Mucosa of rectum (tissue), 2 donors: ENCODE measurements at regions not wholly inside any gene's neighbourhood (a gene's known extent, or its start where the extent isn't known, plus 50 kb on each side); places are given as distances from the start of the nearest gene placed in this dataset.

Source experiments
- H3K27ac ChIP-seq, 2 donors: one replicate each; pipeline ENCODE4 v1.7.0; 2013; ENCODE audit warnings: inconsistent platforms in 2 of 2, low read depth in 2 of 2, low read length in 2 of 2
- H3K27me3 ChIP-seq, 2 donors: one replicate each; pipeline ENCODE4 v1.7.0; 2013; ENCODE audit warnings: low read length in 2 of 2; ENCODE audit not compliant: control insufficient read depth in 2 of 2, insufficient read depth in 2 of 2
- H3K36me3 ChIP-seq, 2 donors: one replicate each; pipeline ENCODE4 v1.7.0; 2013; ENCODE audit warnings: low read length in 2 of 2; ENCODE audit not compliant: control insufficient read depth in 2 of 2, insufficient read depth in 2 of 2
- H3K4me1 ChIP-seq, 2 donors: one replicate each; pipeline ENCODE4 v1.7.0; 2013; ENCODE audit warnings: low read length in 2 of 2, mild to moderate bottlenecking in 1 of 2; ENCODE audit not compliant: control insufficient read depth in 2 of 2, insufficient read depth in 2 of 2
- H3K4me3 ChIP-seq, 2 donors: one replicate each; pipeline ENCODE4 v1.7.0; 2013; ENCODE audit warnings: low read length in 2 of 2
- H3K9ac ChIP-seq, 2 donors: one replicate each; pipeline ENCODE4 v1.7.0; 2013; ENCODE audit warnings: low read length in 2 of 2, low read depth in 1 of 2, mild to moderate bottlenecking in 1 of 2
- H3K9me3 ChIP-seq, 2 donors: one replicate each; pipeline ENCODE4 v1.7.0; 2013; ENCODE audit warnings: low read length in 2 of 2; ENCODE audit not compliant: control insufficient read depth in 2 of 2
- donor health status: healthy.
- donor health status: Normal muscosa, but diverticular disease.

- Histone ChIP-seq H3K27ac (no peak overlapping the region), H3K36me3 (no peaks in the 10 kb centered on the region)
Measured at GRCh38 chr18:34562252-34562870, 147.7 kb upstream of the DTNA start.

DNA sequence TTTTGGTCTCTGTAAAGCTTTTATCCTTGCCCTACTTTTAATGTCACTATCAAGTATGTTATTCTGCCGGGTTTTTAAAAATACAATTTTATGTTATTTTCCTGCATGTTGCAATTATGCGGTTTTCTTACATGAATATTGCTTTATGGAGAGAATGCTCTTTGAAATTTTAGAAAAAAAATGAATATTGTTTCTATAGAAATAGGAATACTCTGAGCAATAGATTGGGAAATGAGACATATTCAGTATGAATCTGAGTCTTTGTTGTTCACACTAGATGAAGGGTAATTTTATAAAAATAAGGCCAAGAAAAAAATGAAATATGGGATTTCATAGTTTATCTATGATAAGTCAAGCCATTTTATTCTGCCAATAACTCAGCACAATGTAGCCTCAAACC is 142.2 kb upstream of the DTNA start:
- Histone ChIP-seq H3K9me3 (no peaks in the 10 kb centered on the region), H3K4me3 (no peak overlapping the region), H3K27ac (no peak overlapping the region), H3K9ac (no peak overlapping the region), H3K4me1 (no peaks in the 10 kb centered on the region), H3K36me3 (no peaks in the 10 kb centered on the region), H3K27me3 (no peaks in the 10 kb centered on the region)

More at GRCh38 chr18:34562252-34562870, 147.7 kb upstream of the DTNA start:
- Histone ChIP-seq H3K4me1 (no peaks in the 10 kb centered on the region), H3K27me3 (no peaks in the 10 kb centered on the region), H3K4me3 (no peak overlapping the region), H3K9me3 (no peaks in the 10 kb centered on the region), H3K9ac (no peak overlapping the region)

DNA sequence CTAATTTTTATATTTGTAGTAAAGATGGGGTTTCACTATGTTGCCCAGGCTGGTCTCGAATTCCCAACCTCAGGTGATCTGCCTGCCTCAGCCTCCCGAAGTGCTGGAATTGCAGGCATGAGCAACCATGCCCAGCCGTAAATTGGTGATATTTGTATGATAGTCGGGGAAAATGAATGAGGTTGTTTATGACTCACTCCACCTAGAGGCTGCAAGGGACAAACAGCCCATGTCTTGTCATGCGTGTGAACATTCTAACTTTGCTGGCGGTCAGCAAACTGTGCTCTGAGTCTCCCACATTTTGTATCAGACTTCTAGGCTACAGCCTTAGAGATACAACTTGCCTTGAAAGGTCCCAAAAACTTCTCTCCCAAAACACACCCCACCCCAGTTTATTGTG is 133.5 kb upstream of the DTNA start:
- H3K9ac ChIP-seq: no peak overlapping the region
- H3K27ac ChIP-seq: no peak overlapping the region
- H3K36me3 ChIP-seq: no peaks in the 10 kb centered on the region

DNA sequence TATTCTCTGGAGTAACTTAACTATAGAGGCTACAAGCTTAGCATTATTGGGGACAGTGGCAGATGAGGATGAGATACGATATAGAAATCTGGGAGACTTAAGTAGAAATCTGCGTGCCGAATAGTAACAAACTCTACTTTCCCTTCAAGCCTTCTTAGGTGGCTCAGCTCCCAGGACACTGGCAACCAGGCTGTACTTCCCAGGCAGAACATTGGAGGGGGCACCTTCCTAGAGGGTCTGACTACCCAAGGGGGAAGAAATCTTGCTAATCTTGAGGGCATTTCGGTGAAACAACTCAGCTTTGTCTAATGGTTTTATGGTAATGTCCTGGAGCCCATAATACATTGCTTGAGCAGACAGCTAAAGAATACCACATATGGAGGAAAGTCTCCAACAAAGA is 126.2 kb upstream of the DTNA start:
- Histone ChIP-seq H3K4me1 (no peaks in the 10 kb centered on the region), H3K36me3 (no peaks in the 10 kb centered on the region), H3K4me3 (no peak overlapping the region), H3K27ac (no peak overlapping the region), H3K9ac (no peak overlapping the region), H3K27me3 (no peaks in the 10 kb centered on the region), H3K9me3 (no peaks in the 10 kb centered on the region)

More for the DNA sequence above, 133.5 kb upstream of the DTNA start:
- Histone ChIP-seq H3K4me3 (no peak overlapping the region), H3K27me3 (no peaks in the 10 kb centered on the region), H3K9me3 (no peaks in the 10 kb centered on the region), H3K4me1 (no peaks in the 10 kb centered on the region)

DNA sequence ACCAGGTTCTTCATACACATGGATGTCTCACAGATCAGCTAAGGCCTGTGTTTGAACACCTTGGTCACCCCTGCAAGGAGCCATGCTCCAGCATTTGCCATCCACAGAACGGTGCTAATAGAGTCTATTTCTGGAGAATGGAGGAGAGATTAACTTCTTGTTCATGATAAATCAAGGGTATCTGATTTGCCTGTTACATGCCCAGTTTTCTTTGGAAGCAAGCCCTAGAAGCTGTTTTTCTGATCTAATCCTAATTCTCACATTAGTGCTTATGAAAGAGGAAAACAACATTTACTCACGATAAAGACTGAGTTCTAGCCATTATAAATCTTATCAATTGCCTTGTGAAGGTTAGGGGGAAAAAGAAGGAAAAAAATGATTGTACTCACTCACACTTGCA is 119.6 kb upstream of the DTNA start:
- no peak overlapping the region for H3K4me3 ChIP-seq
- no peaks in the 10 kb centered on the region for H3K27me3 ChIP-seq
- H3K9me3 ChIP-seq: no peaks in the 10 kb centered on the region
- no peak overlapping the region for H3K27ac ChIP-seq
- H3K36me3 ChIP-seq: no peaks in the 10 kb centered on the region
- no peak overlapping the region for H3K9ac ChIP-seq
- H3K4me1 ChIP-seq: no peaks in the 10 kb centered on the region

- no peak overlapping the region for H3K4me3 ChIP-seq
- no peak overlapping the region for H3K9ac ChIP-seq
- no peaks in the 10 kb centered on the region for H3K27me3 ChIP-seq
- no peaks in the 10 kb centered on the region for H3K36me3 ChIP-seq
- no peaks in the 10 kb centered on the region for H3K9me3 ChIP-seq
- no peak overlapping the region for H3K27ac ChIP-seq
- H3K4me1 ChIP-seq: no peaks in the 10 kb centered on the region
Measured at GRCh38 chr18:34591920-34592444, 118.1 kb upstream of the DTNA start.

DNA sequence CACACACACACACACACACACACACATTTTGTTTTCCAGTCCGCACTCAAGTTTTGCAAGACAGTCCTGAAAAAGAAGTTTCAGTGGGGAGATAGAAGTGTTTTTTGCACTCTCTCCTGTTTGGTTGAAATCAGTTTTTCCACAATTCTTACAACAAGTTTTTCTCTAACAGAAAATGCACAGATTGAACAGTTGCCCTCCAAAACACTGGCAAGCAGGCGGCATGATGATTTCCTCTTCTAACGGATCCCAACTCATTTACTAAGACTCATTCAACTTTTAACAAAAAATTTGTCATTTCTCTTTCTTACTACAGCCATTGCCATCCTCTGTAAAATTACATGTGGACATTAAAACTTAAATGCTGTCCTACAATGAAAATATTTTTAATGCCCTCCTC is 117.6 kb upstream of the DTNA start:
- Histone ChIP-seq H3K9me3 (no peaks in the 10 kb centered on the region), H3K27ac (no peak overlapping the region), H3K27me3 (no peaks in the 10 kb centered on the region), H3K4me1 (no peaks in the 10 kb centered on the region), H3K36me3 (no peaks in the 10 kb centered on the region), H3K4me3 (no peak overlapping the region), H3K9ac (no peak overlapping the region)

GRCh38 chr18:34592961-34593382 is 117.1 kb upstream of the DTNA start:
- H3K36me3 ChIP-seq: no peaks in the 10 kb centered on the region
- no peaks in the 10 kb centered on the region for H3K4me1 ChIP-seq
- H3K9ac ChIP-seq: no peak overlapping the region
- no peaks in the 10 kb centered on the region for H3K9me3 ChIP-seq
- H3K27ac ChIP-seq: no peak overlapping the region
- H3K4me3 ChIP-seq: peak overlapping the region in 1 of 2 donors; percentile 45
- H3K27me3 ChIP-seq: no peaks in the 10 kb centered on the region

DNA sequence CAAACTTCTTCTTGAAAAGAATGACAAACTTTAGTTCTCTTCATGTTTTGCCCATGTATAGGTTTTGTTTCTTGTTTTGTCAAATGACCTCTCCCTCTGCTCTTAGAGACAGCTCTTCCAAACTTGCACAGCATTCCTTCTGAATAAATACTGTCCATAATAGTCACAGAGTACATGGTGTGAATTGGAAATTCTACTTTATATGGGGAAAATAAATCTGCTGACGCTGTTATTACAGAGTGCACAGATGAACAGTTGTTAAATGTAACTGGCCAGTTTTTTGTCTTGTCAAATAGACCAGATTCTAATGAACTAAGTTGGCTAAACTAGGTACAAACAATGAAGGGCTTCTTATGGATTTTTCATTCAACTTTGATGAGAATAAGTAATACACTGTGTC is 115.8 kb upstream of the DTNA start:
- H3K9me3 ChIP-seq: no peaks in the 10 kb centered on the region
- H3K36me3 ChIP-seq: no peaks in the 10 kb centered on the region
- no peak overlapping the region for H3K9ac ChIP-seq
- H3K4me1 ChIP-seq: no peaks in the 10 kb centered on the region
- no peaks in the 10 kb centered on the region for H3K27me3 ChIP-seq
- peak overlapping the region; percentile 28 to 50 for H3K27ac ChIP-seq
- peak overlapping the region in 1 of 2 donors; percentile 45 for H3K4me3 ChIP-seq

DNA sequence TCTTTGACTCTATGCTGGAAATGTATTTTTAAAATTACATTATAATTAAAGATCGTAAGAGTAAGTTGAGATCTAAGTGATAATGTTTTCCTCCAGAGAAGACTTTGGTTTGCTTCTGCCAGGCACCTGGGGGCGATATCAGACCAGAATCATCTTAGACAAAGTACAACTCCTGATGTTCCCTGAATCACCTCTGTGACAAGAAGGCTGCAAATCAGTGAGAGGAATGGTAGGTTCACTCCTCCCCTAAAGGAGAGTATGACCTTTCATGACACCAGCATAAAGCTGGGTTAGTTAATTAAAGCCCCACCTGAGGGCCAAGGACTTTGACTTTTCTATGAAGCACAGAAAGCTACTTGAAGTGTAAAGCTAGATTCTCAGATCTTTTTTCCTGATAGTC is 114.4 kb upstream of the DTNA start:
- no peak overlapping the region for H3K4me3 ChIP-seq
- H3K9ac ChIP-seq: no peak overlapping the region
- no peaks in the 10 kb centered on the region for H3K36me3 ChIP-seq
- H3K27me3 ChIP-seq: no peaks in the 10 kb centered on the region
- H3K27ac ChIP-seq: no peak overlapping the region
- H3K4me1 ChIP-seq: no peaks in the 10 kb centered on the region
- no peaks in the 10 kb centered on the region for H3K9me3 ChIP-seq
